CD14-positive monocyte (primary cell): ENCODE measurements at regions not wholly inside any gene's neighbourhood (a gene's known extent, or its start where the extent isn't known, plus 50 kb on each side); places are given as distances from the start of the nearest gene placed in this dataset.

Source experiments
- DNase-seq, 3 donors: peaks; one replicate each; pipeline ENCODE4 v3.0.0-alpha.2; 2011 to 2022
- H2AFZ ChIP-seq: 2 replicates; pipeline ENCODE4 v1.6.0; 2012; ENCODE audit warnings: mild to moderate bottlenecking, low read depth, low read length, inconsistent platforms; ENCODE audit not compliant: insufficient read depth, poor library complexity, severe bottlenecking
- H3K27ac ChIP-seq, 2 donors: 1 replicate in 1 of 2; 2 replicates in 1 of 2; pipeline ENCODE4 v1.5.1; 2012 to 2013; ENCODE audit warnings: low read length in 2 of 2, control low read depth in 1 of 2, inconsistent platforms in 1 of 2, low read depth in 1 of 2, mild to moderate bottlenecking in 1 of 2
- H3K27me3 ChIP-seq, 2 donors: one replicate each; pipeline versions ENCODE4 v1.6.0 to v1.6.1; 2011 to 2013; ENCODE audit warnings: low read length in 2 of 2; ENCODE audit not compliant: control insufficient read depth in 2 of 2, insufficient read depth in 2 of 2
- H3K36me3 ChIP-seq, 2 donors: replicated peaks in 1 of 2; 1 replicate in 1 of 2; 2 replicates in 1 of 2; pipeline versions ENCODE4 v1.5.1 to v1.6.1; 2012 to 2013; ENCODE audit warnings: low read length in 2 of 2, control low read depth in 1 of 2, inconsistent platforms in 1 of 2, mild to moderate bottlenecking in 1 of 2; ENCODE audit not compliant: insufficient read depth in 2 of 2, control insufficient read depth in 1 of 2
- H3K4me1 ChIP-seq, 2 donors: 1 replicate in 1 of 2; 2 replicates in 1 of 2; pipeline versions ENCODE4 v1.5.1 to v1.6.1; 2012 to 2013; ENCODE audit warnings: low read length in 2 of 2, control low read depth in 1 of 2, inconsistent platforms in 1 of 2, mild to moderate bottlenecking in 1 of 2, moderate library complexity in 1 of 2; ENCODE audit not compliant: insufficient read depth in 2 of 2, control insufficient read depth in 1 of 2
- H3K4me2 ChIP-seq: replicated peaks from 2 replicates; pipeline ENCODE3; 2012; ENCODE audit warnings: low read length, moderate library complexity, mild to moderate bottlenecking; ENCODE audit not compliant: poor library complexity, severe bottlenecking; ENCODE audit errors: extremely low read depth
- H3K4me3 ChIP-seq, 3 experiments: fragments of 200-600 bp in 1 of 3; sonication (generic) in 1 of 3; replicated peaks in 1 of 3; 1 replicate in 2 of 3; 2 replicates in 1 of 3; pipeline ENCODE4 v1.5.1; 2011 to 2013; ENCODE audit warnings: low read length in 3 of 3, mild to moderate bottlenecking in 3 of 3, control low read depth in 2 of 3, low read depth in 2 of 3, inconsistent platforms in 1 of 3, moderate library complexity in 1 of 3
- H3K79me2 ChIP-seq: 2 replicates; pipeline ENCODE4 v1.6.0; 2012; ENCODE audit warnings: mild to moderate bottlenecking, control low read depth, inconsistent platforms, low read length, moderate library complexity; ENCODE audit not compliant: insufficient read depth
- H3K9ac ChIP-seq: 2 replicates; pipeline ENCODE4 v1.6.0; 2017; ENCODE audit warnings: low read length, mild to moderate bottlenecking; ENCODE audit not compliant: insufficient read depth, poor library complexity, severe bottlenecking
- H3K9me3 ChIP-seq, 2 donors: replicated peaks in 1 of 2; 1 replicate in 1 of 2; 2 replicates in 1 of 2; pipeline versions ENCODE4 v1.5.1 to v1.6.1; 2012 to 2013; ENCODE audit warnings: low read length in 2 of 2, control low read depth in 1 of 2; ENCODE audit not compliant: control insufficient read depth in 1 of 2, insufficient read depth in 1 of 2
- H4K20me1 ChIP-seq: 2 replicates; pipeline ENCODE4 v1.6.0; 2012; ENCODE audit warnings: mild to moderate bottlenecking, low read length, control low read depth, moderate library complexity; ENCODE audit not compliant: insufficient read depth
- H3K27ac Mint-ChIP-seq, 7 donors: one replicate each; pipeline ENCODE4 v1.8.0; 2020; ENCODE audit warnings: mild to moderate bottlenecking in 7 of 7, mixed read lengths in 7 of 7, moderate library complexity in 6 of 7, inconsistent platforms in 2 of 7
- H3K27me3 Mint-ChIP-seq, 3 donors: one replicate each; pipeline ENCODE4 v1.8.0; 2021 to 2022; ENCODE audit warnings: low read depth in 3 of 3, mild to moderate bottlenecking in 3 of 3, mixed read lengths in 3 of 3, moderate library complexity in 3 of 3, inconsistent platforms in 1 of 3
- H3K36me3 Mint-ChIP-seq, 2 donors: one replicate each; pipeline ENCODE4 v1.8.0; 2020; ENCODE audit warnings: mixed read lengths in 2 of 2, inconsistent platforms in 1 of 2, mild to moderate bottlenecking in 1 of 2
- H3K4me1 Mint-ChIP-seq: one replicate; pipeline ENCODE4 v1.8.0; 2020; ENCODE audit warnings: mild to moderate bottlenecking, mixed read lengths
- H3K4me3 Mint-ChIP-seq, 2 donors: one replicate each; pipeline ENCODE4 v1.8.0; 2020; ENCODE audit warnings: mild to moderate bottlenecking in 2 of 2, mixed read lengths in 2 of 2, moderate library complexity in 1 of 2
- H3K9me3 Mint-ChIP-seq, 7 donors: one replicate each; pipeline ENCODE4 v1.8.0; 2020 to 2022; ENCODE audit warnings: mixed read lengths in 7 of 7, mild to moderate bottlenecking in 6 of 7, moderate library complexity in 6 of 7, inconsistent platforms in 2 of 7
- CTCF ChIP-seq: fragments of 200-600 bp; IDR thresholded peaks from one replicate; pipeline ENCODE4 v1.8.0; 2022; ENCODE audit warnings: antibody characterized with exemption, mild to moderate bottlenecking
- WGBS: methylation state at CpG from one replicate; pipeline ENCODE4 v1.1.5; 2013; ENCODE audit warnings: missing lambda C conversion rate; ENCODE audit not compliant: insufficient coverage; 5-methylcytosine and 5-hydroxymethylcytosine counted together
- intact Hi-C, 2 donors: fragments of 100-400 bp; cut with micrococcal nuclease; formaldehyde crosslinking; loops; one replicate each; pipeline versions ENCODE4 v1.15.0 to v1.15.1; 2023

GRCh38 chr10:90986870-90987269 is 66.0 kb upstream of the ANKRD1 start:
- TF ChIP-seq CTCF: no peak
- Mint-ChIP-seq H3K4me1 (peaks cover 1% of the 10 kb centered on the region), H3K9me3 (no peaks in the 10 kb centered on the region), H3K36me3 (no peaks in the 10 kb centered on the region), H3K27me3 (peaks cover 0 to 3% (median 1%) of the 10 kb centered on the region in 3 donors), H3K27ac (no peak overlapping the region), H3K4me3 (no peak overlapping the region)
- Histone ChIP-seq H2AFZ (no peak overlapping the region), H3K79me2 (no peaks in the 10 kb centered on the region), H3K4me3 (no peak overlapping the region), H3K9ac (no peak overlapping the region), H3K36me3 (no peaks in the 10 kb centered on the region), H4K20me1 (no peaks in the 10 kb centered on the region), H3K4me2 (no peak overlapping the region), H3K9me3 (no peaks in the 10 kb centered on the region), H3K27ac (no peak overlapping the region), H3K27me3 (no peaks in the 10 kb centered on the region), H3K4me1 (no peaks in the 10 kb centered on the region)
- no peak for DNase-seq
- intact Hi-C loops: no loop called here
- 95% methylated on average over 2 of the region's 2 CpGs for WGBS

- 80% methylated on average over 1 of the region's 2 CpGs for WGBS
- H3K4me3 Mint-ChIP-seq: no peak overlapping the region
- Histone ChIP-seq H3K4me2 (no peak overlapping the region), H3K79me2 (no peaks in the 10 kb centered on the region), H3K36me3 (no peaks in the 10 kb centered on the region), H3K4me3 (no peak overlapping the region), H3K27me3 (no peaks in the 10 kb centered on the region), H3K4me1 (no peaks in the 10 kb centered on the region), H2AFZ (no peak overlapping the region), H3K9ac (no peak overlapping the region), H3K27ac (no peak overlapping the region), H4K20me1 (no peaks in the 10 kb centered on the region), H3K9me3 (no peaks in the 10 kb centered on the region)
- intact Hi-C loops: no loop called here
- H3K27ac Mint-ChIP-seq: no peak overlapping the region
- no peaks in the 10 kb centered on the region for H3K9me3 Mint-ChIP-seq
- H3K4me1 Mint-ChIP-seq: peaks cover 1% of the 10 kb centered on the region
- H3K27me3 Mint-ChIP-seq: peaks cover 0 to 4% (median 1%) of the 10 kb centered on the region in 3 donors
- TF ChIP-seq CTCF: no peak
- no peaks in the 10 kb centered on the region for H3K36me3 Mint-ChIP-seq
- no peak for DNase-seq
These were observed 66.5 kb upstream of the ANKRD1 start for GRCh38 chr10:90987383-90987782.
